NCI-H2227 (cell line): ENCODE measurements at regions not wholly inside any gene's neighbourhood (a gene's known extent, or its start where the extent isn't known, plus 50 kb on each side); places are given as distances from the start of the nearest gene placed in this dataset.
"Not testable (repeated sequence)": the region's sequence is repeated elsewhere in the genome, so short reads cannot be mapped to it uniquely, and the experiment has no call there.

Experiments used
- DNase-seq: peaks from one replicate; lab custom pipeline; 2025; ENCODE audit not compliant: unreplicated experiment; lab: John Stamatoyannopoulos, UW

GRCh38 chr15:68482246-68482645 lies 50.3 kb upstream of the ITGA11 start:
- DNase-seq, result no peak

- no peak for DNase-seq
Observed at GRCh38 chr15:68483165-68483564, 51.2 kb upstream of the ITGA11 start.

- no peak for DNase-seq
Observed at GRCh38 chr15:68484220-68484619, 52.3 kb upstream of the ITGA11 start.

- no peak for DNase-seq
Observed at GRCh38 chr15:68484696-68485400, 52.9 kb upstream of the ITGA11 start.

GRCh38 chr15:68485721-68486360 lies 53.9 kb upstream of the ITGA11 start:
- no peak for DNase-seq

GRCh38 chr15:68487087-68487843 lies 55.3 kb upstream of the ITGA11 start:
- DNase-seq, result no peak

GRCh38 chr15:68488290-68488689 lies 56.3 kb upstream of the ITGA11 start:
- DNase-seq, result no peak

- no peak for DNase-seq
Observed at GRCh38 chr15:68488966-68489365, 57.0 kb upstream of the ITGA11 start.

- no peak for DNase-seq
Observed at GRCh38 chr15:68489421-68489820, 57.5 kb upstream of the ITGA11 start.

- no peak for DNase-seq
Observed at GRCh38 chr15:68491415-68492106, 59.6 kb upstream of the ITGA11 start.

- DNase-seq, result no peak
Observed at GRCh38 chr15:68492855-68493254, 60.9 kb upstream of the ITGA11 start.

GRCh38 chr15:68493629-68494028 lies 61.7 kb upstream of the ITGA11 start:
- no peak for DNase-seq

GRCh38 chr15:68494573-68495110 lies 62.7 kb upstream of the ITGA11 start:
- no peak for DNase-seq

- DNase-seq, result no peak
Observed at GRCh38 chr15:68495221-68495950, 63.4 kb upstream of the ITGA11 start.

GRCh38 chr15:68495981-68496705 lies 64.2 kb upstream of the ITGA11 start:
- no peak for DNase-seq

- not testable (repeated sequence) for DNase-seq
Observed at GRCh38 chr15:68496751-68497150, 64.8 kb upstream of the ITGA11 start.

GRCh38 chr15:68497206-68497910 lies 65.4 kb upstream of the ITGA11 start:
- no peak for DNase-seq

GRCh38 chr15:68498076-68498475 lies 66.1 kb upstream of the ITGA11 start:
- no peak for DNase-seq

GRCh38 chr15:68499620-68500312 lies 67.8 kb upstream of the ITGA11 start:
- no peak for DNase-seq
